IPS DF 19.7 (cell line): ENCODE measurements at regions not wholly inside any gene's neighbourhood (a gene's known extent, or its start where the extent isn't known, plus 50 kb on each side); places are given as distances from the start of the nearest gene placed in this dataset.

Experiments
- DNase-seq: peaks from one replicate; pipeline ENCODE4 v3.0.0-alpha.2; 2013; ENCODE audit warnings: low read depth, low spot score

- DNase-seq: no peak
Measured at GRCh38 chr9:100959226-100959625, 69.3 kb upstream of the PLPPR1 start.
